Neuron (in vitro differentiated cells): ENCODE measurements at regions not wholly inside any gene's neighbourhood (a gene's known extent, or its start where the extent isn't known, plus 50 kb on each side); places are given as distances from the start of the nearest gene placed in this dataset.
A peak's percentile ranks its signal among the peaks of the same experiment; 100 is the strongest.

Source experiments
- H2AFZ ChIP-seq: one replicate; pipeline ENCODE4 v1.6.1; 2013; ENCODE audit warnings: low read depth, mild to moderate bottlenecking, inconsistent platforms, low read length, moderate library complexity
- H3K27me3 ChIP-seq: one replicate; pipeline ENCODE4 v1.6.1; 2013; ENCODE audit warnings: low read length; ENCODE audit not compliant: insufficient read depth
- H3K36me3 ChIP-seq: one replicate; pipeline ENCODE4 v1.6.1; 2013; ENCODE audit warnings: low read length; ENCODE audit not compliant: insufficient read depth
- H3K4me1 ChIP-seq: one replicate; pipeline ENCODE4 v1.6.1; 2013; ENCODE audit warnings: low read length; ENCODE audit not compliant: insufficient read depth
- H3K4me3 ChIP-seq: 2 replicates; pipeline ENCODE4 v1.5.1; 2013; ENCODE audit warnings: mild to moderate bottlenecking, low read length, moderate library complexity
- H3K9me3 ChIP-seq: one replicate; pipeline ENCODE4 v1.6.1; 2013; ENCODE audit warnings: low read length

GRCh38 chr6:19013026-19013705 is 626.0 kb downstream of the RNF144B start:
- Histone ChIP-seq H3K4me1 (no peaks in the 10 kb centered on the region), H3K27me3 (no peaks in the 10 kb centered on the region), H3K36me3 (no peaks in the 10 kb centered on the region), H2AFZ (no peak overlapping the region), H3K9me3 (no peaks in the 10 kb centered on the region), H3K4me3 (no peak overlapping the region)

- H2AFZ ChIP-seq, result no peak overlapping the region
- H3K27me3 ChIP-seq, result no peaks in the 10 kb centered on the region
- H3K9me3 ChIP-seq, result peaks cover 4% of the 10 kb centered on the region
- H3K36me3 ChIP-seq, result no peaks in the 10 kb centered on the region
- no peaks in the 10 kb centered on the region for H3K4me1 ChIP-seq
- no peak overlapping the region for H3K4me3 ChIP-seq
These were observed 637.6 kb downstream of the RNF144B start for GRCh38 chr6:19024737-19025136.

GRCh38 chr6:19028201-19028600 is 641.1 kb downstream of the RNF144B start:
- Histone ChIP-seq H3K27me3 (no peaks in the 10 kb centered on the region), H3K36me3 (no peaks in the 10 kb centered on the region), H3K9me3 (peaks cover 4% of the 10 kb centered on the region), H3K4me1 (peaks cover 14% of the 10 kb centered on the region), H3K4me3 (no peak overlapping the region), H2AFZ (no peak overlapping the region)

GRCh38 chr6:19032591-19033295 is 645.6 kb downstream of the RNF144B start:
- H3K4me3 ChIP-seq, result no peak overlapping the region
- H3K36me3 ChIP-seq, result no peaks in the 10 kb centered on the region
- H3K27me3 ChIP-seq, result no peaks in the 10 kb centered on the region
- H3K9me3 ChIP-seq, result peaks cover 5% of the 10 kb centered on the region
- H3K4me1 ChIP-seq, result peaks cover 50% of the 10 kb centered on the region
- no peak overlapping the region for H2AFZ ChIP-seq

GRCh38 chr6:19033683-19034082 is 646.5 kb downstream of the RNF144B start:
- H3K9me3 ChIP-seq, result peaks cover 3% of the 10 kb centered on the region
- H3K4me1 ChIP-seq, result peaks cover 50% of the 10 kb centered on the region
- no peaks in the 10 kb centered on the region for H3K36me3 ChIP-seq
- H2AFZ ChIP-seq, result no peak overlapping the region
- no peak overlapping the region for H3K4me3 ChIP-seq
- H3K27me3 ChIP-seq, result no peaks in the 10 kb centered on the region

- no peaks in the 10 kb centered on the region for H3K36me3 ChIP-seq
These were observed 647.8 kb downstream of the RNF144B start for GRCh38 chr6:19034986-19035385.

GRCh38 chr6:19035461-19036195 is 648.5 kb downstream of the RNF144B start:
- Histone ChIP-seq H3K9me3 (peaks cover 3% of the 10 kb centered on the region), H3K36me3 (no peaks in the 10 kb centered on the region), H3K27me3 (no peaks in the 10 kb centered on the region), H3K4me3 (peak overlapping the region; percentile 16), H2AFZ (peak overlapping the region; percentile 80), H3K4me1 (peaks cover 50% of the 10 kb centered on the region)

More at GRCh38 chr6:19034986-19035385, 647.8 kb downstream of the RNF144B start:
- H3K27me3 ChIP-seq, result no peaks in the 10 kb centered on the region
- H3K4me1 ChIP-seq, result peaks cover 50% of the 10 kb centered on the region
- peaks cover 3% of the 10 kb centered on the region for H3K9me3 ChIP-seq
- peak overlapping the region; percentile 16 for H3K4me3 ChIP-seq
- peak overlapping the region; percentile 80 for H2AFZ ChIP-seq

GRCh38 chr6:19036196-19036555 is 649.0 kb downstream of the RNF144B start:
- Histone ChIP-seq H2AFZ (peak overlapping the region; percentile 80), H3K36me3 (no peaks in the 10 kb centered on the region), H3K9me3 (peaks cover 3% of the 10 kb centered on the region), H3K27me3 (no peaks in the 10 kb centered on the region), H3K4me3 (peak overlapping the region; percentile 16), H3K4me1 (peaks cover 50% of the 10 kb centered on the region)

- H3K4me3 ChIP-seq, result no peak overlapping the region
- no peaks in the 10 kb centered on the region for H3K36me3 ChIP-seq
- no peak overlapping the region for H2AFZ ChIP-seq
- peaks cover 3% of the 10 kb centered on the region for H3K9me3 ChIP-seq
- H3K4me1 ChIP-seq, result peaks cover 42% of the 10 kb centered on the region
- H3K27me3 ChIP-seq, result no peaks in the 10 kb centered on the region
These were observed 650.5 kb downstream of the RNF144B start for GRCh38 chr6:19037607-19038006.

GRCh38 chr6:19039287-19039686 is 652.1 kb downstream of the RNF144B start:
- H2AFZ ChIP-seq, result no peak overlapping the region
- peaks cover 27% of the 10 kb centered on the region for H3K4me1 ChIP-seq
- peaks cover 3% of the 10 kb centered on the region for H3K9me3 ChIP-seq
- H3K4me3 ChIP-seq, result no peak overlapping the region
- H3K27me3 ChIP-seq, result no peaks in the 10 kb centered on the region
- H3K36me3 ChIP-seq, result no peaks in the 10 kb centered on the region

- Histone ChIP-seq H2AFZ (no peak overlapping the region), H3K4me1 (peaks cover 2% of the 10 kb centered on the region), H3K36me3 (no peaks in the 10 kb centered on the region), H3K4me3 (no peak overlapping the region), H3K27me3 (no peaks in the 10 kb centered on the region), H3K9me3 (peaks cover 7% of the 10 kb centered on the region)
These were observed 654.8 kb downstream of the RNF144B start for GRCh38 chr6:19041906-19042305.

- no peak overlapping the region for H3K4me3 ChIP-seq
- no peaks in the 10 kb centered on the region for H3K36me3 ChIP-seq
- no peaks in the 10 kb centered on the region for H3K27me3 ChIP-seq
- peaks cover 7% of the 10 kb centered on the region for H3K9me3 ChIP-seq
- H2AFZ ChIP-seq, result no peak overlapping the region
- no peaks in the 10 kb centered on the region for H3K4me1 ChIP-seq
These were observed 655.3 kb downstream of the RNF144B start for GRCh38 chr6:19042420-19042819.

- Histone ChIP-seq H3K27me3 (no peaks in the 10 kb centered on the region), H3K9me3 (no peaks in the 10 kb centered on the region), H3K4me1 (no peaks in the 10 kb centered on the region), H3K4me3 (no peak overlapping the region), H2AFZ (no peak overlapping the region), H3K36me3 (no peaks in the 10 kb centered on the region)
These were observed 663.6 kb downstream of the RNF144B start for GRCh38 chr6:19050765-19051164.
